ENCODE measurements at regions not wholly inside any gene's neighbourhood (a gene's known extent, or its start where the extent isn't known, plus 50 kb on each side); places are given as distances from the start of the nearest gene placed in this dataset.
A peak's percentile ranks its signal among the peaks of the same experiment; 100 is the strongest.

- peaks cover 5% of the 10 kb centered on the region for H3K9me3 Mint-ChIP-seq
- TF ChIP-seq CTCF (IDR thresholded peaks at IDR 0.05; ENCODE audit: unreplicated experiment), result no peak
- DNase-seq (ENCODE audit: low spot score in 2 of 2, unreplicated experiment in 2 of 2), result no peak
- peak overlapping the region; percentile 50 for H3K27ac Mint-ChIP-seq
- H3K4me3 Mint-ChIP-seq, result no peak overlapping the region
- H3K27me3 Mint-ChIP-seq (ENCODE audit: low read depth), result no peaks in the 10 kb centered on the region
- peaks cover 16% of the 10 kb centered on the region for H3K4me1 Mint-ChIP-seq
- H3K36me3 Mint-ChIP-seq, result no peaks in the 10 kb centered on the region
These were observed 496.3 kb downstream of the PDGFC start for GRCh38 chr4:156475322-156475721.

GRCh38 chr4:156473151-156473550 lies 498.4 kb downstream of the PDGFC start:
- Mint-ChIP-seq H3K27ac (no peak overlapping the region), H3K4me3 (no peak overlapping the region), H3K36me3 (no peaks in the 10 kb centered on the region), H3K4me1 (peaks cover 16% of the 10 kb centered on the region), H3K9me3 (peaks cover 5% of the 10 kb centered on the region), H3K27me3 (ENCODE audit: low read depth) (no peaks in the 10 kb centered on the region)
- no peak for DNase-seq (ENCODE audit: low spot score in 2 of 2, unreplicated experiment in 2 of 2)
- no peak for TF ChIP-seq CTCF (IDR thresholded peaks at IDR 0.05; ENCODE audit: unreplicated experiment)

- TF ChIP-seq CTCF (IDR thresholded peaks at IDR 0.05; ENCODE audit: unreplicated experiment), result no peak
- no peak for DNase-seq (ENCODE audit: low spot score in 2 of 2, unreplicated experiment in 2 of 2)
- Mint-ChIP-seq H3K4me3 (no peak overlapping the region), H3K27me3 (ENCODE audit: low read depth) (no peaks in the 10 kb centered on the region), H3K36me3 (no peaks in the 10 kb centered on the region), H3K4me1 (peaks cover 15% of the 10 kb centered on the region), H3K27ac (no peak overlapping the region), H3K9me3 (peaks cover 5% of the 10 kb centered on the region)
These were observed 499.0 kb downstream of the PDGFC start for GRCh38 chr4:156472624-156473023.

GRCh38 chr4:156459584-156459983 lies 505.9 kb upstream of the CTSO start:
- Mint-ChIP-seq H3K36me3 (no peaks in the 10 kb centered on the region), H3K4me3 (no peak overlapping the region)

GRCh38 chr4:156456830-156457229 lies 503.2 kb upstream of the CTSO start:
- Mint-ChIP-seq H3K4me1 (no peaks in the 10 kb centered on the region), H3K4me3 (no peak overlapping the region), H3K27ac (no peak overlapping the region), H3K27me3 (ENCODE audit: low read depth) (no peaks in the 10 kb centered on the region), H3K36me3 (peaks cover 2% of the 10 kb centered on the region), H3K9me3 (peaks cover 19% of the 10 kb centered on the region)
- no peak for DNase-seq (ENCODE audit: low spot score in 2 of 2, unreplicated experiment in 2 of 2)
- no peak for TF ChIP-seq CTCF (IDR thresholded peaks at IDR 0.05; ENCODE audit: unreplicated experiment)

More at GRCh38 chr4:156459584-156459983, 505.9 kb upstream of the CTSO start:
- no peak overlapping the region for H3K27ac Mint-ChIP-seq
- H3K9me3 Mint-ChIP-seq, result peaks cover 11% of the 10 kb centered on the region
- no peaks in the 10 kb centered on the region for H3K4me1 Mint-ChIP-seq
- TF ChIP-seq CTCF (IDR thresholded peaks at IDR 0.05; ENCODE audit: unreplicated experiment), result no peak
- no peaks in the 10 kb centered on the region for H3K27me3 Mint-ChIP-seq (ENCODE audit: low read depth)
- no peak for DNase-seq (ENCODE audit: low spot score in 2 of 2, unreplicated experiment in 2 of 2)

GRCh38 chr4:156443488-156443887 lies 489.8 kb upstream of the CTSO start:
- H3K27ac Mint-ChIP-seq, result no peak overlapping the region
- TF ChIP-seq CTCF (IDR thresholded peaks at IDR 0.05; ENCODE audit: unreplicated experiment), result no peak
- peaks cover 1% of the 10 kb centered on the region for H3K4me1 Mint-ChIP-seq
- H3K36me3 Mint-ChIP-seq, result peaks cover 3% of the 10 kb centered on the region
- no peaks in the 10 kb centered on the region for H3K27me3 Mint-ChIP-seq (ENCODE audit: low read depth)
- peaks cover 8% of the 10 kb centered on the region for H3K9me3 Mint-ChIP-seq
- H3K4me3 Mint-ChIP-seq, result no peak overlapping the region
- DNase-seq (ENCODE audit: low spot score in 2 of 2, unreplicated experiment in 2 of 2), result no peak

Data from mesothelial cell of epicardium (in vitro differentiated cells).